ENCODE measurements at regions not wholly inside any gene's neighbourhood (a gene's known extent, or its start where the extent isn't known, plus 50 kb on each side); places are given as distances from the start of the nearest gene placed in this dataset.

GRCh38 chr11:13126430-13126829 lies 117.3 kb downstream of the RASSF10 start:
- TF ChIP-seq YY1 (IDR thresholded peaks at IDR 0.05; ENCODE audit: low read depth) (no peak), TAF1 (IDR thresholded peaks at IDR 0.05; ENCODE audit: borderline replicate concordance, low read depth, low read length) (no peak), USF2 (IDR thresholded peaks at IDR 0.05; ENCODE audit: borderline replicate concordance, low read depth, low read length) (no peak), MAX (IDR thresholded peaks at IDR 0.05; ENCODE audit: low read depth) (no peak), POLR2AphosphoS5 (IDR thresholded peaks at IDR 0.05; ENCODE audit: low read depth, low read length) (no peak), SIN3A (IDR thresholded peaks at IDR 0.05; ENCODE audit: borderline replicate concordance, low read depth, low read length) (no peak), SMC3 (IDR thresholded peaks at IDR 0.05; ENCODE audit: low read depth, low read length) (no peak), REST (IDR thresholded peaks at IDR 0.05; ENCODE audit: low read depth, low read length) (no peak), MXI1 (IDR thresholded peaks at IDR 0.05; ENCODE audit: low read depth, low read length) (no peak), TCF12 (IDR thresholded peaks at IDR 0.05) (no peak), NRF1 (IDR thresholded peaks at IDR 0.05; ENCODE audit: low read depth, low read length) (no peak), CTCF (IDR thresholded peaks at IDR 0.05) (no peak), JUND (IDR thresholded peaks at IDR 0.05) (no peak), IRF3 (IDR thresholded peaks at IDR 0.05; ENCODE audit: low read depth, low read length) (no peak), GATA2 (CRISPR knock-in tag; IDR thresholded peaks at IDR 0.05) (no peak)
- no peaks in the 10 kb centered on the region for H3K9me3 ChIP-seq
- H3K79me2 ChIP-seq (ENCODE audit: insufficient read depth): no peaks in the 10 kb centered on the region
- no peak overlapping the region for H2AFZ ChIP-seq (ENCODE audit: low read depth)
- H3K27me3 ChIP-seq (ENCODE audit: insufficient read depth): no peaks in the 10 kb centered on the region
- no peak overlapping the region for H3K4me3 ChIP-seq (ENCODE audit: low read depth in 2 of 2, low read length in 1 of 2)
- H3K9ac ChIP-seq: no peak overlapping the region
- ChIA-PET CTCF (no interaction called here), POLR2A (no interaction called here)
- H3K36me3 ChIP-seq (replicated peaks in 1 of 2; ENCODE audit: control insufficient read depth in 1 of 2, insufficient read depth in 2 of 2, low read length in 1 of 2): no peaks in the 10 kb centered on the region
- H3K4me1 ChIP-seq (ENCODE audit: control insufficient read depth in 1 of 2, insufficient read depth in 2 of 2, low read depth in 1 of 2, low read length in 1 of 2): no peaks in the 10 kb centered on the region
- H3F3A ChIP-seq (replicated peaks; ENCODE audit: insufficient read depth): no peaks in the 10 kb centered on the region
- 58% methylated on average over 7 of the region's 7 CpGs for WGBS (ENCODE audit: low lambda C conversion rate)
- no peaks in the 10 kb centered on the region for H3K9me2 ChIP-seq
- no peak for DNase-seq
- no peak overlapping the region for H3K4me2 ChIP-seq
- no peaks in the 10 kb centered on the region for H4K20me1 ChIP-seq (ENCODE audit: insufficient read depth)
- no peak overlapping the region for H3K27ac ChIP-seq (ENCODE audit: low read depth in 2 of 2, low read length in 1 of 2)

Data from SK-N-SH (cell line).